Kidney epithelial cell (primary cell): ENCODE measurements at regions not wholly inside any gene's neighbourhood (a gene's known extent, or its start where the extent isn't known, plus 50 kb on each side); places are given as distances from the start of the nearest gene placed in this dataset.
"Not testable (repeated sequence)": the region's sequence is repeated elsewhere in the genome, so short reads cannot be mapped to it uniquely, and the experiment has no call there.

Experiments
- DNase-seq: peaks from one replicate; pipeline ENCODE4 v3.0.0-alpha.2; 2010; ENCODE audit warnings: low read depth
- H3K27me3 ChIP-seq: 2 replicates; pipeline ENCODE4 v1.6.0; 2011; ENCODE audit warnings: low read length; ENCODE audit not compliant: control insufficient read depth, insufficient read depth
- H3K36me3 ChIP-seq: 2 replicates; pipeline ENCODE4 v1.5.1; 2011; ENCODE audit warnings: low read length; ENCODE audit not compliant: control insufficient read depth, insufficient read depth
- H3K4me3 ChIP-seq: 2 replicates; pipeline ENCODE4 v1.5.1; 2011; ENCODE audit warnings: low read depth, mild to moderate bottlenecking, control low read depth, low read length
- TF ChIP-seq, protein P1 (sequence below): IDR thresholded peaks from 2 replicates; pipeline ENCODE4 v1.5.1; 2011; ENCODE audit warnings: mild to moderate bottlenecking, moderate library complexity, low read length, control low read depth, inconsistent platforms; ENCODE audit not compliant: insufficient read depth, poor library complexity, severe bottlenecking

GRCh38 chr9:89853161-89853560 lies 248.3 kb downstream of the GADD45G start:
- Histone ChIP-seq H3K36me3 (no peaks in the 10 kb centered on the region), H3K27me3 (peaks cover 3% of the 10 kb centered on the region), H3K4me3 (no peak overlapping the region)
- DNase-seq: no peak
- TF ChIP-seq, protein P1, sequence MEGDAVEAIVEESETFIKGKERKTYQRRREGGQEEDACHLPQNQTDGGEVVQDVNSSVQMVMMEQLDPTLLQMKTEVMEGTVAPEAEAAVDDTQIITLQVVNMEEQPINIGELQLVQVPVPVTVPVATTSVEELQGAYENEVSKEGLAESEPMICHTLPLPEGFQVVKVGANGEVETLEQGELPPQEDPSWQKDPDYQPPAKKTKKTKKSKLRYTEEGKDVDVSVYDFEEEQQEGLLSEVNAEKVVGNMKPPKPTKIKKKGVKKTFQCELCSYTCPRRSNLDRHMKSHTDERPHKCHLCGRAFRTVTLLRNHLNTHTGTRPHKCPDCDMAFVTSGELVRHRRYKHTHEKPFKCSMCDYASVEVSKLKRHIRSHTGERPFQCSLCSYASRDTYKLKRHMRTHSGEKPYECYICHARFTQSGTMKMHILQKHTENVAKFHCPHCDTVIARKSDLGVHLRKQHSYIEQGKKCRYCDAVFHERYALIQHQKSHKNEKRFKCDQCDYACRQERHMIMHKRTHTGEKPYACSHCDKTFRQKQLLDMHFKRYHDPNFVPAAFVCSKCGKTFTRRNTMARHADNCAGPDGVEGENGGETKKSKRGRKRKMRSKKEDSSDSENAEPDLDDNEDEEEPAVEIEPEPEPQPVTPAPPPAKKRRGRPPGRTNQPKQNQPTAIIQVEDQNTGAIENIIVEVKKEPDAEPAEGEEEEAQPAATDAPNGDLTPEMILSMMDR: no peak

DNA sequence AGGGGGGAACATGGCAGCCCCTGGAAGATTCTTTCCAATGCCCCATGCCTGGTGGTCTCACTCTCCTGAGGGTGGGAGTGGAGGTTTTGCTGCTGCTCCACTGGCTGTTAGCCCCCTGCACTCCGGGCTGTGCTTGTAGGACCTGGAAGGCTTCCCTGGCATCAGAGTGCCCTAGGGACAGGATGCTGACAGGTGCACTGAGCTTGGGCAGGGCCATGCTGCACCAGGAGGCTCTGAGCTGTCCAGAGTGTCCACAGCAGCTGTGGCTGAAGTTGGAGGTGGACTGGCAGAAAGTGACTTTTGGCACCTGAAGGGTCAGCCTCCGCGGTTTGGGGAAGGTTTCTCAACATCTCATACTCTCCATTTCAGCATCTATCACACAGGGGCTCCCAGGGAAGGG lies 249.1 kb downstream of the GADD45G start:
- no peak overlapping the region for H3K4me3 ChIP-seq
- TF ChIP-seq, protein P1: no peak
- H3K36me3 ChIP-seq: no peaks in the 10 kb centered on the region
- peaks cover 3% of the 10 kb centered on the region for H3K27me3 ChIP-seq
- no peak for DNase-seq

DNA sequence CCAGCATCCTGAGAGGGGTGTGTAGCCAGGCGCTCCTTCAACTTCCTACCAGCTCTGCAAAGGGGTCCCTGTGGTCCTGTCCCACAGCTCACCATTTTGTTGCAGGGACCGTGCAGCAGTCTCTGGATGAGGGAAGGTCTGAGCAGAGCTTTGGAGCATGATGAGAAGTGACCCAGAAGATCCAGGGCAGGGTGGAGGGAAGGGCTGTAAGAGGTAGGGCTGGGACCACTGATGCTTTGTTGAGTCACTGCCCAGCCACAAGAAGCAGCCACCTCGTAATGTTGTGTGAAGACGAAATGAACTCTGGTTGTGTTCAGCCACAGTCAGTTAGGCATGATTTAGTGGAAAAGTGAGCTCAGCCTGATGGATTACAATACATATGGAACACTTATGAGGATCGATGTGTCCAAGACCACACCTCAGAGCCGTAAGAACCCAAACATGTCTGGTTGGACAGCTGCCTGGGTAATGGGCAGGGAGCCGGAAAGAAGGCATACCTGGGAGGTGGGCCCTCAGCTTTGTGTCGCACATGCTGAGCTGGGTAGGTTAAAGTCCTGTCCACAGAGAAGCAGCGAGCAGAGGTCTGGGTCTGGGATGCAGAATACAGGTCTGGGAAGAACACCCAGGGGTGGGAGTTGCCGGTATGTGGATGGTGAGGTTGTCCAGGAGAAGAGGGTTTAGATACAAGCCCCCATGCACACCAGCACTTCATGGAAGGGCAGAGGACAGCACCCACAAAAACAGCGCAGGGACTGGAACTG lies 250.1 kb downstream of the GADD45G start:
- Histone ChIP-seq H3K36me3 (no peaks in the 10 kb centered on the region), H3K4me3 (no peak overlapping the region), H3K27me3 (peaks cover 3% of the 10 kb centered on the region)
- DNase-seq: no peak
- TF ChIP-seq, protein P1: no peak

- not testable (repeated sequence) for DNase-seq, H3K4me3 ChIP-seq, H3K36me3 ChIP-seq, H3K27me3 ChIP-seq
Observed at GRCh38 chr9:89856296-89856695, 251.5 kb downstream of the GADD45G start.

GRCh38 chr9:89856950-89857349 lies 252.1 kb downstream of the GADD45G start:
- H3K4me3 ChIP-seq, H3K27me3 ChIP-seq, DNase-seq, H3K36me3 ChIP-seq: not testable (repeated sequence)

DNA sequence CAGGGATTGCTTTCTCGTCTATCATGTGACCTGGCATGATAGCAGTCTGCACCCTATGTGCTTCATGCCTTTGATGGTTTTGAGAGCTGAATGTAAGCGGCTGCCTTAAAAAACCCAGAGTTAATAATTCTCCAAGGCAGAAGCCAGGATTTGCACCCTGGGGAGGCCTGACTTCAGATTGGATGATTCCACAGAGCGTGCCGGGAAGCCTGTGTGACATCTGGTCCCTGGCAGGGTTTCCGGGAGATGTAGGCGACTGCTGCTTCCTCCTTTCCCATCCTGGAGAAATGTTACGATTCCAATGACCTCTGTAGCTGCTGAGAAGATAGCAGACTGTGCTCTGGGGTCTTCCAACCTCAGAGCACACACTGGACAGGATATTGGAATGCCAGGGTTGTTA lies 255.0 kb downstream of the GADD45G start:
- DNase-seq, H3K4me3 ChIP-seq, H3K36me3 ChIP-seq: not testable (repeated sequence)
- H3K27me3 ChIP-seq: peaks cover 11% of the 10 kb centered on the region

DNA sequence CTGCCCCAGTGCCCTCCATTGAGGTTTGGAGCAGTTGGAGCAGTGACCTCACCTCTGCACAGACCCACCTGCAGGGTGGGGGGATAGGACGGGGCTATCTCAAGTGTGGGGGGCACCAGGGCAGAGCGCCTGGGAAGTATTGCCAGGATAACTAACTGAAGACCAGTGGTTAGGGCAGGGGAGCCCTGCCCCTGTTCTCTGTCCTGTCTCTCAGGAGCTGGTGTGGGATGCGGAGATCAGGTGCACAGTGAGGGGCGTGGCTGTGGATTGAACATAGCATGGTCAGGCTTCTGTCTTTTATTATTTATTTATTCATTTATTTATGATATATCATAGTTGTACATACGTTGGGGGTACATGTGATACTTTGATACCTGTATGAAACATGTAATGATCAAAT lies 256.6 kb downstream of the GADD45G start:
- H3K27me3 ChIP-seq: peaks cover 11% of the 10 kb centered on the region
- not testable (repeated sequence) for H3K36me3 ChIP-seq, DNase-seq, H3K4me3 ChIP-seq

DNA sequence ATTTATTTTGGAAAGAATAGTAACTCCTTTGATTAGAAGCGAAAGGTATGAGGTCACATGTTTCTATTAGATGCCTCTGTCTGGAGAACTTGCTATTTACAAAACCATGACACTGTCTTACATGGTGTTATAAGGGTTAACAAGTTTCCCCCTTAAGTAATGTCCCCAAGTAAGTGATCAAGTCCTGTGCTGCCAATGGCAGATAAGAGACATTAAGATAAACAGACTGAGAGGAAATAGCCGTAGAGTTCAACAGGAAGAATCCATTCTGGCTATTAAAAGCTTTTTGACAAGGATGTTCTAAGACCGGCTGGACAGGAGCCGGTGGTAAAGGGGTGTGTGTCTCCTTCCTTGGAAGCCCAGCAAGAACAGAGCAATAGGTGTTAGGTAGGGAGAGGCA lies 257.5 kb downstream of the GADD45G start:
- TF ChIP-seq, protein P1: no peak
- H3K4me3 ChIP-seq: no peak overlapping the region

More for the DNA sequence above, 257.5 kb downstream of the GADD45G start:
- peaks cover 11% of the 10 kb centered on the region for H3K27me3 ChIP-seq
- H3K36me3 ChIP-seq: no peaks in the 10 kb centered on the region
- DNase-seq: no peak
